Body of pancreas (tissue), 4 donors: ENCODE measurements at regions not wholly inside any gene's neighbourhood (a gene's known extent, or its start where the extent isn't known, plus 50 kb on each side); places are given as distances from the start of the nearest gene placed in this dataset.

ENCODE experiments used
- CTCF ChIP-seq, 7 experiments: fragments of 450-650 bp in 4 of 7; fragments of 200-600 bp in 3 of 7; sonication (generic) in 3 of 7; IDR thresholded peaks; one replicate each; pipeline ENCODE4 v1.5.1; 2016 to 2019; ENCODE audit warnings: antibody characterized with exemption in 7 of 7
- POLR2A ChIP-seq, 3 donors: fragments of 450-650 bp; IDR thresholded peaks; one replicate each; pipeline ENCODE4 v1.6.1; 2016; ENCODE audit warnings: antibody characterized with exemption in 3 of 3, mild to moderate bottlenecking in 2 of 3

GRCh38 chr12:13471471-13471870 lies 274.9 kb downstream of the EMP1 start:
- TF ChIP-seq CTCF (IDR thresholded peaks at IDR 0.05) (no peak), POLR2A (IDR thresholded peaks at IDR 0.05) (no peak)
